ENCODE measurements at regions not wholly inside any gene's neighbourhood (a gene's known extent, or its start where the extent isn't known, plus 50 kb on each side); places are given as distances from the start of the nearest gene placed in this dataset.

DNA sequence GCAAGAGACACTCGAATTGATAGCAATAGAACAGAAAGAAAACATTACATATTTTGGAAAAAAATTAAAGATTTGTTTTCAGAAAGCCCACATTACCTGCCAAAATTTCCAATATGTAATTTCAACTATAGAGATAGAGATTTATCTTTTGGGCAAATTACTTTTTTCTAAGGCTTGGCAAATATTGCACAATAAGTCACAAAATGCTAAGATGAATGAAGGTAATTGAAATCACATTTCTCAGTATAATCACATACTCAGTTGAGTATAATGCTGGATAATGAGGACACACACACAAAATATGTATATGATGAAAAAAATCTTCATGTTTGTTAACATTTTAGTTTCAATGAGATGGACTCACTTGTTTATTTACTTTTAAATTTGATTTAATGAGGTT is 189.2 kb upstream of the STXBP6 start:
- Histone ChIP-seq H3K36me3 (ENCODE audit: control insufficient read depth in 2 of 3, insufficient read depth in 3 of 3, low read length in 3 of 3) (no peaks in the 10 kb centered on the region), H3K4me3 (ENCODE audit: low read length) (no peak overlapping the region), H3K27ac (ENCODE audit: low read depth, low read length) (no peak overlapping the region), H3K9me3 (ENCODE audit: control insufficient read depth in 2 of 3, low read length in 3 of 3) (no peaks in the 10 kb centered on the region), H3K27me3 (ENCODE audit: control insufficient read depth in 2 of 2, insufficient read depth in 2 of 2, low read length in 2 of 2) (no peaks in the 10 kb centered on the region), H3K4me1 (ENCODE audit: control insufficient read depth in 2 of 2, insufficient read depth in 2 of 2, low read length in 2 of 2) (no peaks in the 10 kb centered on the region)
- ChIA-PET POLR2A (no interaction called here), CTCF (no interaction called here)
- H3K4me1 Mint-ChIP-seq, result no peaks in the 10 kb centered on the region
- intact Hi-C loops (cut with micrococcal nuclease), result no loop called here
- H3K36me3 Mint-ChIP-seq, result no peaks in the 10 kb centered on the region
- H3K27me3 Mint-ChIP-seq, result peaks cover 0 to 17% (median 4%) of the 10 kb centered on the region in 5 donors
- H3K9me3 Mint-ChIP-seq, result peaks cover 0 to 4% (median 0%) of the 10 kb centered on the region in 11 donors
- ATAC-seq (no peak), DNase-seq (no peak)
- no peak overlapping the region for H3K27ac Mint-ChIP-seq
- H3K4me3 Mint-ChIP-seq, result no peak overlapping the region

DNA sequence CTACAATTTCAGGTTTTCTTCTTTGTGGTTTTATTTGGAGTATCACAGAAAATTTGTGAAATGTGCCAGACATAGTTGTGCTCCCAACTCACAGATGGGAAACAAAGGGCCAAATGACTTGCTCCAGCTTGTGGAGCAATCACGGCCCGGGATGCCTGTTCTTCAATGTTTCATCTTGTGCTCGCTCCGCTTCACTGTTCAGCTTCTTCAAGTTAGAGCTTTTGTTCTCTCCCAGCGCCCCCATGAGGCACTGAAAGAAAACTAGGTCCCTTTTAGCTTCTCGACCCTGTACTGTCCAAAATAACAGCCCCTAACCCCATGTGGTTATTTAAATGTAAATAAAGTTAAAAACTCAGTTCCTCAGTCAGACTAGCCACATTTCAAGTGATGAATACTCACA is 187.9 kb upstream of the STXBP6 start:
- peaks cover 0 to 2% (median 0%) of the 10 kb centered on the region in 7 donors for H3K4me1 Mint-ChIP-seq
- no peaks in the 10 kb centered on the region for H3K36me3 Mint-ChIP-seq
- POLR2A ChIA-PET, result no interaction called here
- CTCF ChIA-PET, result no interaction called here
- DNase-seq, result no peak
- H3K9me3 Mint-ChIP-seq, result peaks cover 0 to 8% (median 0%) of the 10 kb centered on the region in 11 donors
- no peak overlapping the region for H3K4me3 ChIP-seq (ENCODE audit: low read length)
- no peak for ATAC-seq
- H3K4me1 ChIP-seq (ENCODE audit: control insufficient read depth in 2 of 2, insufficient read depth in 2 of 2, low read length in 2 of 2), result no peaks in the 10 kb centered on the region
- no peaks in the 10 kb centered on the region for H3K9me3 ChIP-seq (ENCODE audit: control insufficient read depth in 2 of 3, low read length in 3 of 3)
- H3K27ac ChIP-seq (ENCODE audit: low read depth, low read length), result no peak overlapping the region
- H3K27ac Mint-ChIP-seq, result no peak overlapping the region
- H3K4me3 Mint-ChIP-seq, result no peak overlapping the region
- no peaks in the 10 kb centered on the region for H3K36me3 ChIP-seq (ENCODE audit: control insufficient read depth in 2 of 3, insufficient read depth in 3 of 3, low read length in 3 of 3)
- no peaks in the 10 kb centered on the region for H3K27me3 ChIP-seq (ENCODE audit: control insufficient read depth in 2 of 2, insufficient read depth in 2 of 2, low read length in 2 of 2)
- intact Hi-C loops (cut with micrococcal nuclease), result no loop called here
- peaks cover 0 to 12% (median 8%) of the 10 kb centered on the region in 5 donors for H3K27me3 Mint-ChIP-seq

DNA sequence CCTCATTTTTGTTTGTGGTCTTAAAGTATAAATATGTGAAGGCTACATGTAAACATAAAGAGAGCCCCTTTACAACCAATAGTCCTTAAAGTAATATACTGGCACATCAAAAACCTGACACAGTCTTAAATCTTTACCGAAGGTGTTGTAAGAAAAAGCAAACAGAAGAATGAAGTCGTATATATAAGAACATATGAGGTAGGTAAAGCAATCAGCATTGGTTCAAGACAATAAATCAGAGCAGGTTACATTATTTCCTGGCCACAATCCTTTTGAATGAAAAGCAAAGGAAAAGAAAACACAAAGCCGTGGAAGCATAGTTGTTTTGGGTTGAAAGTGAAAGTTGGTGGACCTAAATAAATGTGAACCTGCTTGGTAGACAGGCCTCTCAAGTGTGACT is 183.7 kb upstream of the STXBP6 start:
- H3K36me3 Mint-ChIP-seq, result no peaks in the 10 kb centered on the region
- H3K27me3 ChIP-seq (ENCODE audit: control insufficient read depth in 2 of 2, insufficient read depth in 2 of 2, low read length in 2 of 2), result no peaks in the 10 kb centered on the region
- no peak overlapping the region for H3K27ac ChIP-seq (ENCODE audit: low read depth, low read length)
- peaks cover 0 to 14% (median 8%) of the 10 kb centered on the region in 5 donors for H3K27me3 Mint-ChIP-seq
- no peak overlapping the region for H3K27ac Mint-ChIP-seq
- no peaks in the 10 kb centered on the region for H3K36me3 ChIP-seq (ENCODE audit: control insufficient read depth in 2 of 3, insufficient read depth in 3 of 3, low read length in 3 of 3)
- DNase-seq (no peak), ATAC-seq (no peak)
- H3K4me3 ChIP-seq (ENCODE audit: low read length), result no peak overlapping the region
- H3K4me3 Mint-ChIP-seq, result no peak overlapping the region
- peaks cover 0 to 2% (median 0%) of the 10 kb centered on the region in 7 donors for H3K4me1 Mint-ChIP-seq
- ChIA-PET CTCF (no interaction called here), POLR2A (no interaction called here)
- no peaks in the 10 kb centered on the region for H3K9me3 ChIP-seq (ENCODE audit: control insufficient read depth in 2 of 3, low read length in 3 of 3)
- intact Hi-C loops (cut with micrococcal nuclease), result no loop called here
- H3K9me3 Mint-ChIP-seq, result peaks cover 0 to 9% (median 0%) of the 10 kb centered on the region in 11 donors
- no peaks in the 10 kb centered on the region for H3K4me1 ChIP-seq (ENCODE audit: control insufficient read depth in 2 of 2, insufficient read depth in 2 of 2, low read length in 2 of 2)

DNA sequence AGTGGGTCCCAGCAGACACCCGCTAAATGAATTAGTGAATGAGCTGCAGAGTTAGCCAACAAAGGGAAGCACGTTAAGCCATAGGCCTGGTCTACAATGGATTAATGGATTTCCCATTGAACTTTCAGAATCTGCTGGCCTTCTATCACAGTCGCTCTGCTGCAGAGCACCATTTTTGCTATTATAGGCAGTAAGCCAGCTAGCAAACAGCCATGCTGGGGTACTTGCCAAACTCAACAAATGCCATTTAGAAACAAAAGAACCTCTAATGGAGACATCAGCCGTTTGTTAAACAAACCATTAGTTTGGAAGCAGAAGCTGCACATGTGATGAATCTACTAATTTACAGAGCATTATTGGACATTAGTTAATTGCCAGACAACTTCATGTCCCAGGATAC is 181.1 kb upstream of the STXBP6 start:
- POLR2A ChIA-PET, result no interaction called here
- CTCF ChIA-PET, result no interaction called here
- H3K4me3 ChIP-seq (ENCODE audit: low read length), result no peak overlapping the region

DNA sequence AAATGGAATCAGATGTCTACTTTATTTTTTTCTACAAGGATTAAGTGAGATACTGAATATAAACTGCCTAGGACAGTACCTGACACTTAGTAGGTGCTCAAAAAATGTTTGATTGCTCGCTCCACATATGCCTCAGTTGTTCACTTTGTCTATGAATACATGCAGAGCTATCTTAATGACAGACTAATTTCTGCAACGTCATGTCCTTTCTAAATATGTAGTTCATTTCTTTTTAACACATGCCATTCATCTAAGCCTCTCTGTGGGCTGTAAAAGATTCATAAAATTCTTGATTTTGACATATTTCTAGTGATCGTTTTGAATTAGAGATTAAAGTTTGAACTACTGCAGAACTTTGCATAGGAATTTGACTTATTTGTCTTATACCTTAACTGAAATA is 176.3 kb upstream of the STXBP6 start:
- ChIA-PET POLR2A (no interaction called here), CTCF (no interaction called here)
- no peak overlapping the region for H3K27ac Mint-ChIP-seq
- H3K9me3 Mint-ChIP-seq, result peaks cover 0 to 6% (median 0%) of the 10 kb centered on the region in 11 donors
- intact Hi-C loops (cut with micrococcal nuclease), result no loop called here
- H3K27me3 ChIP-seq (ENCODE audit: control insufficient read depth in 2 of 2, insufficient read depth in 2 of 2, low read length in 2 of 2), result no peaks in the 10 kb centered on the region
- H3K27ac ChIP-seq (ENCODE audit: low read depth, low read length), result no peak overlapping the region
- no peaks in the 10 kb centered on the region for H3K4me1 Mint-ChIP-seq
- H3K36me3 Mint-ChIP-seq, result no peaks in the 10 kb centered on the region
- DNase-seq (no peak), ATAC-seq (no peak)
- peaks cover 0 to 14% (median 6%) of the 10 kb centered on the region in 5 donors for H3K27me3 Mint-ChIP-seq
- H3K4me3 ChIP-seq (ENCODE audit: low read length), result no peak overlapping the region
- no peaks in the 10 kb centered on the region for H3K4me1 ChIP-seq (ENCODE audit: control insufficient read depth in 2 of 2, insufficient read depth in 2 of 2, low read length in 2 of 2)
- H3K4me3 Mint-ChIP-seq, result no peak overlapping the region
- no peaks in the 10 kb centered on the region for H3K36me3 ChIP-seq (ENCODE audit: control insufficient read depth in 2 of 3, insufficient read depth in 3 of 3, low read length in 3 of 3)
- no peaks in the 10 kb centered on the region for H3K9me3 ChIP-seq (ENCODE audit: control insufficient read depth in 2 of 3, low read length in 3 of 3)

More for the DNA sequence above, 181.1 kb upstream of the STXBP6 start:
- no peak for DNase-seq
- intact Hi-C loops (cut with micrococcal nuclease), result no loop called here
- Histone ChIP-seq H3K4me1 (ENCODE audit: control insufficient read depth in 2 of 2, insufficient read depth in 2 of 2, low read length in 2 of 2) (no peaks in the 10 kb centered on the region), H3K27ac (ENCODE audit: low read depth, low read length) (no peak overlapping the region), H3K36me3 (ENCODE audit: control insufficient read depth in 2 of 3, insufficient read depth in 3 of 3, low read length in 3 of 3) (no peaks in the 10 kb centered on the region), H3K9me3 (ENCODE audit: control insufficient read depth in 2 of 3, low read length in 3 of 3) (no peaks in the 10 kb centered on the region), H3K27me3 (ENCODE audit: control insufficient read depth in 2 of 2, insufficient read depth in 2 of 2, low read length in 2 of 2) (no peaks in the 10 kb centered on the region)
- Mint-ChIP-seq H3K36me3 (no peaks in the 10 kb centered on the region), H3K27me3 (peaks cover 0 to 8% (median 4%) of the 10 kb centered on the region in 5 donors), H3K27ac (no peak overlapping the region), H3K4me1 (peaks cover 0 to 2% (median 0%) of the 10 kb centered on the region in 7 donors), H3K4me3 (no peak overlapping the region), H3K9me3 (peaks cover 0 to 14% (median 0%) of the 10 kb centered on the region in 11 donors)
- ATAC-seq, result no peak

DNA sequence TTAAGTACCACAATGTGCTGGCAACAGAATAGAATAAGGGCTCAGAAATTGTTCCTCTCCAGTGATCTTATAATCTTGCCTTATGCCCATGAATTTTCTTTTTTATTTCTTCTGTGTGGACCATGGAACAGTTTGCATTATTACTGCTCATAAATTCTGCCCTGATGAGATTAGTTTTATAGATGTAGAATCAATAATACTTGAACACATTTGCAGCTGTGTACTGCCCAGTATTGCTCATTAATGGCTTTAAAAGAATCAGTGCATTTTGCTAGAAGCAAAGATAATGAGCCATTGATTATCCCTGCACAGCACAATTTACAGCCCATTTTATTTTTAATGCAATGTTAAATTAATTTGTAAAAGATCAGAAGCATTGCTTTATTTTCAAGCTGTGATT is 172.3 kb upstream of the STXBP6 start:
- Mint-ChIP-seq H3K4me3 (no peak overlapping the region), H3K27ac (no peak overlapping the region), H3K27me3 (peaks cover 0 to 14% (median 8%) of the 10 kb centered on the region in 5 donors), H3K4me1 (no peaks in the 10 kb centered on the region), H3K9me3 (peaks cover 0 to 3% (median 0%) of the 10 kb centered on the region in 11 donors), H3K36me3 (no peaks in the 10 kb centered on the region)
- Histone ChIP-seq H3K9me3 (ENCODE audit: control insufficient read depth in 2 of 3, low read length in 3 of 3) (no peaks in the 10 kb centered on the region), H3K4me3 (ENCODE audit: low read length) (no peak overlapping the region), H3K27me3 (ENCODE audit: control insufficient read depth in 2 of 2, insufficient read depth in 2 of 2, low read length in 2 of 2) (no peaks in the 10 kb centered on the region), H3K27ac (ENCODE audit: low read depth, low read length) (no peak overlapping the region), H3K4me1 (ENCODE audit: control insufficient read depth in 2 of 2, insufficient read depth in 2 of 2, low read length in 2 of 2) (no peaks in the 10 kb centered on the region), H3K36me3 (ENCODE audit: control insufficient read depth in 2 of 3, insufficient read depth in 3 of 3, low read length in 3 of 3) (no peaks in the 10 kb centered on the region)
- no peak for ATAC-seq
- DNase-seq, result no peak
- intact Hi-C loops (cut with micrococcal nuclease), result no loop called here
- CTCF ChIA-PET, result no interaction called here
- POLR2A ChIA-PET, result no interaction called here

DNA sequence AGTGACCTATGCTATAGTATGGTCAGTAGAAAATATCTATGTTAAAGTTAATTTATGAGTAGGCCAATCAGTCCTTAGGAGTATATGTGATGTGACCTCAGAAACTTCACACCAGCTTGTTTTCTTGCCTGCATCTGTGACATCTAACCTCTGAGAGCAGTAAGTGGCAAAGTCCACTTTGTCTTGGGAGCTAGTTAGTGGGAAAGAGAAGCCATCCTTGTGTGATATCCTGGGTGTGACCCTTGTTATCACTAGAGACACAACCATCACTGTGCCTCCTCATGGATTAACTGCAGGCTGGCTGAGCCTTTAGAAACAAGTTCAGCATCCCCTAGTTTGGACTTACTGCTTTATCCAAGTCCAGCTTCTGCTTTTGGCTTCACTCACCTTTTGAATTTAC is 170.6 kb upstream of the STXBP6 start:
- Histone ChIP-seq H3K27me3 (ENCODE audit: control insufficient read depth in 2 of 2, insufficient read depth in 2 of 2, low read length in 2 of 2) (no peaks in the 10 kb centered on the region), H3K9me3 (ENCODE audit: control insufficient read depth in 2 of 3, low read length in 3 of 3) (no peaks in the 10 kb centered on the region), H3K36me3 (ENCODE audit: control insufficient read depth in 2 of 3, insufficient read depth in 3 of 3, low read length in 3 of 3) (no peaks in the 10 kb centered on the region), H3K4me3 (ENCODE audit: low read length) (no peak overlapping the region), H3K27ac (ENCODE audit: low read depth, low read length) (no peak overlapping the region), H3K4me1 (ENCODE audit: control insufficient read depth in 2 of 2, insufficient read depth in 2 of 2, low read length in 2 of 2) (no peaks in the 10 kb centered on the region)
- POLR2A ChIA-PET, result no interaction called here
- ATAC-seq (no peak), DNase-seq (no peak)
- Mint-ChIP-seq H3K36me3 (no peaks in the 10 kb centered on the region), H3K4me1 (no peaks in the 10 kb centered on the region), H3K27me3 (peaks cover 0 to 14% (median 8%) of the 10 kb centered on the region in 5 donors), H3K27ac (no peak overlapping the region), H3K4me3 (no peak overlapping the region), H3K9me3 (peaks cover 0 to 6% (median 0%) of the 10 kb centered on the region in 11 donors)
- CTCF ChIA-PET, result no interaction called here
- intact Hi-C loops (cut with micrococcal nuclease), result no loop called here

Measured in naive thymus-derived CD4-positive, alpha-beta T cell (primary cell).